HCT116 (cell line): ENCODE measurements at regions not wholly inside any gene's neighbourhood (a gene's known extent, or its start where the extent isn't known, plus 50 kb on each side); places are given as distances from the start of the nearest gene placed in this dataset.

Source experiments
- ATAC-seq: fragments of 200-7000 bp; cut with Tn5 transposase; 2 replicates; pipeline ENCODE4 v1.9.1; 2020; ENCODE audit warnings: mild to moderate bottlenecking, moderate library complexity
- BruUV-seq: library from RNA; stranded (reverse); fragments of 400-500 nt; replicated peaks from 2 replicates; lab custom pipeline; 2021; lab: Mats Ljungman, UMichigan
- CTCF ChIA-PET: fragments of 300-600 bp; sonication (Branson Sonifier 250); formaldehyde crosslinking; loops from one replicate; lab custom pipeline; 2021; ENCODE audit warnings: antibody characterized with exemption; lab: Charles Lee
- POLR2A ChIA-PET: fragments of 300-600, 350-600 bp; sonication (Branson Sonifier 250); formaldehyde crosslinking; loops from one replicate; lab custom pipeline; 2021; ENCODE audit warnings: antibody characterized with exemption; lab: Charles Lee
- RAD21 ChIA-PET, 2 experiments: fragments of 300-600 bp; sonication (Branson Sonifier 250); formaldehyde crosslinking; loops; one replicate each; lab custom pipeline; 2023; ENCODE audit warnings: low total read pairs in 2 of 2; ENCODE audit not compliant: uncharacterized antibody in 2 of 2, unreplicated experiment in 2 of 2, low non-redundant PET in 1 of 2; lab: Charles Lee
- DNase-seq: peaks from one replicate; pipeline ENCODE4 v3.0.0-alpha.2; 2010; ENCODE audit warnings: low read depth, low spot score
- H2AFZ ChIP-seq: fragments of 200-600 bp; shearing (Covaris generic), sonication (generic); 2 replicates; pipeline ENCODE4 v1.6.1; 2017; ENCODE audit warnings: low read depth, mixed run types, mixed read lengths, antibody characterized with exemption, low read length; ENCODE audit not compliant: poor library complexity, severe bottlenecking
- H3K27ac ChIP-seq: 2 replicates; pipeline ENCODE4 v1.5.1; 2012; ENCODE audit warnings: low read depth, low read length
- H3K27me3 ChIP-seq: fragments of 200-600 bp; sonication (generic); 2 replicates; pipeline ENCODE4 v1.6.1; 2016; ENCODE audit warnings: mixed run types, low read length, mixed read lengths; ENCODE audit not compliant: insufficient read depth
- H3K36me3 ChIP-seq, 2 experiments: fragments of 200-500 bp in 1 of 2; fragments of 200-600 bp in 1 of 2; sonication (Bioruptor generic) in 1 of 2; sonication (generic) in 1 of 2; 2 replicates each; pipeline versions ENCODE4 v1.5.1 to v1.6.1; 2014 to 2016; ENCODE audit warnings: low read length in 2 of 2, inconsistent platforms in 1 of 2, mixed read lengths in 1 of 2, mixed run types in 1 of 2; ENCODE audit not compliant: insufficient read depth in 2 of 2, control insufficient read depth in 1 of 2
- H3K4me1 ChIP-seq, 2 experiments: fragments of 200-600 bp in 1 of 2; sonication (generic) in 1 of 2; 2 replicates each; pipeline versions ENCODE4 v1.5.1 to v1.6.1; 2012 to 2017; ENCODE audit warnings: low read length in 2 of 2, inconsistent platforms in 1 of 2, mild to moderate bottlenecking in 1 of 2, mixed read lengths in 1 of 2, mixed run types in 1 of 2, moderate library complexity in 1 of 2; ENCODE audit not compliant: insufficient read depth in 2 of 2, control insufficient read depth in 1 of 2
- H3K4me2 ChIP-seq: fragments of 200-600 bp; sonication (generic); 2 replicates; pipeline ENCODE4 v1.6.1; 2017; ENCODE audit warnings: mixed run types, low read length, mixed read lengths
- H3K4me3 ChIP-seq, 2 experiments: fragments of 200-600 bp in 1 of 2; sonication (generic) in 1 of 2; replicated peaks in 1 of 2; 2 replicates each; pipeline ENCODE4 v1.5.1; 2011 to 2016; ENCODE audit warnings: low read length in 2 of 2, control low read depth in 1 of 2, low read depth in 1 of 2, mild to moderate bottlenecking in 1 of 2, mixed read lengths in 1 of 2, mixed run types in 1 of 2
- H3K79me2 ChIP-seq: fragments of 200-600 bp; sonication (generic); 2 replicates; pipeline ENCODE4 v1.6.1; 2017; ENCODE audit warnings: mild to moderate bottlenecking, mixed run types, low read length, moderate library complexity, mixed read lengths; ENCODE audit not compliant: insufficient read depth
- H3K9ac ChIP-seq: fragments of 200-600 bp; sonication (generic); 2 replicates; pipeline ENCODE4 v1.6.1; 2016; ENCODE audit warnings: low read length, mixed read lengths
- H3K9me2 ChIP-seq: fragments of 200-600 bp; sonication (generic), shearing (Covaris generic); 2 replicates; pipeline ENCODE4 v1.6.1; 2017; ENCODE audit warnings: mixed run types, mild to moderate bottlenecking, moderate library complexity; ENCODE audit not compliant: insufficient read depth
- H3K9me3 ChIP-seq, 2 experiments: fragments of 200-500 bp in 1 of 2; fragments of 200-600 bp in 1 of 2; sonication (Bioruptor generic) in 1 of 2; sonication (generic) in 1 of 2; 2 replicates each; pipeline ENCODE4 v1.6.1; 2014 to 2017; ENCODE audit warnings: low read length in 2 of 2, mixed read lengths in 2 of 2, inconsistent platforms in 1 of 2, low read depth in 1 of 2, mild to moderate bottlenecking in 1 of 2, mixed run types in 1 of 2, moderate library complexity in 1 of 2; ENCODE audit not compliant: control insufficient read depth in 1 of 2, insufficient read depth in 1 of 2
- H4K20me1 ChIP-seq: fragments of 200-600 bp; sonication (generic), shearing (Covaris generic); 2 replicates; pipeline ENCODE4 v1.6.1; 2017; ENCODE audit warnings: mixed run types, mild to moderate bottlenecking, moderate library complexity; ENCODE audit not compliant: insufficient read depth
- CBX3 ChIP-seq: IDR thresholded peaks from 2 replicates; pipeline ENCODE4 v1.6.1; 2012; ENCODE audit warnings: low read depth
- CEBPB ChIP-seq: IDR thresholded peaks from 2 replicates; pipeline ENCODE4 v1.6.1; 2012; ENCODE audit warnings: low read depth
- ELF1 ChIP-seq: IDR thresholded peaks from 2 replicates; pipeline ENCODE4 v1.6.1; 2012; ENCODE audit warnings: low read depth, borderline replicate concordance
- EZH2 ChIP-seq: fragments of 200-600 bp; sonication (generic); IDR thresholded peaks from 2 replicates; pipeline ENCODE4 v1.6.1; 2017; ENCODE audit warnings: antibody characterized with exemption, mixed run types
- FOSL1 ChIP-seq: IDR thresholded peaks from 2 replicates; pipeline ENCODE4 v1.6.1; 2012; ENCODE audit warnings: low read depth
- JUND ChIP-seq: IDR thresholded peaks from 2 replicates; pipeline ENCODE4 v1.6.1; 2012
- POLR2A ChIP-seq: IDR thresholded peaks from 2 replicates; pipeline ENCODE4 v1.7.0; 2011; ENCODE audit warnings: borderline replicate concordance; ENCODE audit not compliant: insufficient read depth, insufficient read length; ENCODE audit errors: extremely low read depth
- POLR2AphosphoS5 ChIP-seq: IDR thresholded peaks from 2 replicates; pipeline ENCODE4 v1.6.1; 2011; ENCODE audit warnings: mild to moderate bottlenecking, low read depth, low read length, moderate library complexity
- RAD21 ChIP-seq: IDR thresholded peaks from 2 replicates; pipeline ENCODE4 v1.6.1; 2012; ENCODE audit warnings: low read depth, mild to moderate bottlenecking
- SP1 ChIP-seq: IDR thresholded peaks from 2 replicates; pipeline ENCODE4 v1.6.1; 2012; ENCODE audit warnings: low read depth
- SRF ChIP-seq: IDR thresholded peaks from 2 replicates; pipeline ENCODE4 v1.6.1; 2012; ENCODE audit warnings: low read depth
- YY1 ChIP-seq: IDR thresholded peaks from 2 replicates; pipeline ENCODE4 v1.6.1; 2011; ENCODE audit warnings: low read length, low read depth, moderate library complexity, mild to moderate bottlenecking; ENCODE audit not compliant: insufficient replicate concordance; ENCODE audit errors: extremely low read depth
- ZFX ChIP-seq: fragments of 450-650 bp; IDR thresholded peaks from 2 replicates; pipeline ENCODE4 v1.6.1; 2017
- ZNF274 ChIP-seq: fragments of 200-500 bp; sonication (Bioruptor generic); IDR thresholded peaks from 2 replicates; pipeline ENCODE4 v1.6.1; 2014; ENCODE audit warnings: mild to moderate bottlenecking, low read depth, low read length, inconsistent platforms
- intact Hi-C: fragments of 100-400 bp; cut with micrococcal nuclease; formaldehyde crosslinking; loops from 2 replicates; pipeline ENCODE4 v1.10.0; 2022
- TF ChIP-seq, protein P1 (sequence below): IDR thresholded peaks from 2 replicates; pipeline ENCODE4 v1.6.1; 2012
- TF ChIP-seq, protein P2 (sequence below), 3 experiments: fragments of 200-600 bp in 1 of 3; sonication (generic) in 1 of 3; IDR thresholded peaks in 2 of 3; conservative IDR thresholded peaks in 1 of 3; 2 replicates each; pipeline ENCODE4 v1.5.1; 2012 to 2017; ENCODE audit warnings: low read depth in 2 of 3, low read length in 2 of 3, antibody characterized with exemption in 1 of 3, borderline replicate concordance in 1 of 3, control low read depth in 1 of 3, mild to moderate bottlenecking in 1 of 3, mixed read lengths in 1 of 3, mixed run types in 1 of 3, moderate library complexity in 1 of 3; ENCODE audit not compliant: insufficient read depth in 1 of 3
- TF ChIP-seq, protein P3 (sequence below): IDR thresholded peaks from 2 replicates; pipeline ENCODE4 v1.6.1; 2012
- TF ChIP-seq, protein P4 (sequence below): IDR thresholded peaks from 2 replicates; pipeline ENCODE4 v1.6.1; 2011; ENCODE audit warnings: mild to moderate bottlenecking, low read length, moderate library complexity; ENCODE audit not compliant: insufficient replicate concordance; ENCODE audit errors: extremely low read depth

DNA sequence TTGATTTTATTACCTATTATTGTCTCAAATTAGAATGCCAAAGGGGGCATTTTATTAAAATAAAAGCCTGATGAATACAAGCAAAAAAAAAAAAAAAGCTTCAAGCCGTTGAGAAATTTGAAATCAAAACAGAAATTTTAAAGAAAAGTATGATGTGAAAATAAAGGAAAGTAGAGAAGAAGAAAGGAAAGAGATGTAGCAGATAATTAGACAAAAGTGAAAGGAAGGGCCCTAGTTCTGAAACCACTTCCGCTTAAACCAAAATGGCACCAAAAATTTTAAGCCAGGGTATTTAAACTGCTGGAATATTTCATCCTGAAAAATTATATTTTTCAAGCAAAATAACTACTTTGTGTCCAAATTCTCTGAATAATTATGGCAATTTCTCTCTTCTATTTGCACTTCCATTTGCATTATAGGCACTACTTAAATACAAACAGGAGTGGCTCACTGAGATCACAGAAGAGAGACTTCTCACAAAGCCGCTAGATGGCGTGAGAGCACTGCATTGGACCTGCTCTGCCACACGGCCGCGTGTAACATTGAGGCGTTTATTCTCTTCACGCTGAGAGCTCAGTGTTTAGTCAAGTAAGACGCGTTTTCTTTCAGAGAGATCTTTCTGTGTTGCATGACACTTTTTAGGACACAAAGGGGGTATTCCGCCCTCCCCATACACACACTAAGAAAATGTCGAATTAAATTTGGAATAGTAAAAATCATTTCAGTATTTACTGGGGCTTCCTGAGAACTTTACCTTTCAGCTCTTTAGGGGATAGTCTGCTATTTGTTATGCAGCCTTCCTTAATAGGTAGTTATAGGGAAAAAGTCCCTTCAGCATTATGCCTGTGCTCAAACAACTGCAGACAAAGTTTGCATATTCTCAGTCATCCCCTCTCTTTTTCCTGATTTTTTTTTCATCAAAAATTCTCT lies 368.4 kb upstream of the CCNH start:
- no TSS peak for BruUV-seq
- ATAC-seq (peak; percentile 98), DNase-seq (peak; percentile 76)
- Histone ChIP-seq H3K4me3 (no peak overlapping the region; a peak in 1 of 4 replicates), H3K36me3 (no peaks in the 10 kb centered on the region), H3K27me3 (no peaks in the 10 kb centered on the region), H3K4me1 (peaks cover 0 to 3% of the 10 kb centered on the region in 2 experiments; a peak in 1 of 4 replicates), H3K9me3 (no peaks in the 10 kb centered on the region), H3K9me2 (no peaks in the 10 kb centered on the region), H3K9ac (no peak overlapping the region), H3K27ac (no peak overlapping the region), H3K4me2 (peak overlapping the region; percentile 61), H3K79me2 (no peaks in the 10 kb centered on the region), H4K20me1 (no peaks in the 10 kb centered on the region), H2AFZ (peak overlapping the region; percentile 92)
- POLR2A ChIA-PET, result interaction anchor here (1.0 to 1.2 kb wide), 3 partner anchors 360 to 943 kb away, joined by 4 to 6 read pairs (median 4); no protein-coding TSS in a partner anchor
- CTCF ChIA-PET, result interaction anchor here (0.5 to 5.7 kb wide), 29 partner anchors 10 to 949 kb away, joined by 3 to 79 read pairs (median 4); no protein-coding TSS in a partner anchor
- RAD21 ChIA-PET, result interaction anchor here (0.6 to 1.4 kb wide), 9 partner anchors 723 to 943 kb away, joined by 3 to 14 read pairs (median 5); no protein-coding TSS in a partner anchor
- intact Hi-C loops, result loop anchor here (1.0 to 10.0 kb wide), 6 partner anchors 356 to 943 kb away; partner anchors contain the start of gene TMEM161B
- no peak for TF ChIP-seq SP1
- TF ChIP-seq, protein P1, sequence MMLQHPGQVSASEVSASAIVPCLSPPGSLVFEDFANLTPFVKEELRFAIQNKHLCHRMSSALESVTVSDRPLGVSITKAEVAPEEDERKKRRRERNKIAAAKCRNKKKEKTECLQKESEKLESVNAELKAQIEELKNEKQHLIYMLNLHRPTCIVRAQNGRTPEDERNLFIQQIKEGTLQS, result no peak
- no peak for TF ChIP-seq YY1
- TF ChIP-seq, protein P2, sequence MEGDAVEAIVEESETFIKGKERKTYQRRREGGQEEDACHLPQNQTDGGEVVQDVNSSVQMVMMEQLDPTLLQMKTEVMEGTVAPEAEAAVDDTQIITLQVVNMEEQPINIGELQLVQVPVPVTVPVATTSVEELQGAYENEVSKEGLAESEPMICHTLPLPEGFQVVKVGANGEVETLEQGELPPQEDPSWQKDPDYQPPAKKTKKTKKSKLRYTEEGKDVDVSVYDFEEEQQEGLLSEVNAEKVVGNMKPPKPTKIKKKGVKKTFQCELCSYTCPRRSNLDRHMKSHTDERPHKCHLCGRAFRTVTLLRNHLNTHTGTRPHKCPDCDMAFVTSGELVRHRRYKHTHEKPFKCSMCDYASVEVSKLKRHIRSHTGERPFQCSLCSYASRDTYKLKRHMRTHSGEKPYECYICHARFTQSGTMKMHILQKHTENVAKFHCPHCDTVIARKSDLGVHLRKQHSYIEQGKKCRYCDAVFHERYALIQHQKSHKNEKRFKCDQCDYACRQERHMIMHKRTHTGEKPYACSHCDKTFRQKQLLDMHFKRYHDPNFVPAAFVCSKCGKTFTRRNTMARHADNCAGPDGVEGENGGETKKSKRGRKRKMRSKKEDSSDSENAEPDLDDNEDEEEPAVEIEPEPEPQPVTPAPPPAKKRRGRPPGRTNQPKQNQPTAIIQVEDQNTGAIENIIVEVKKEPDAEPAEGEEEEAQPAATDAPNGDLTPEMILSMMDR (IDR thresholded peaks at IDR 0.05 in 2 of 3, conservative IDR thresholded peaks at IDR 0.05 in 1 of 3; ENCODE audit: borderline replicate concordance in 1 of 3, insufficient read depth in 1 of 3, low read depth in 2 of 3, low read length in 2 of 3), result peak; percentile 72 to 91 (median 85)
- TF ChIP-seq CEBPB, result no peak
- no peak for TF ChIP-seq POLR2AphosphoS5
- peak; percentile 40; the same call in 1 of the 2 replicates for TF ChIP-seq CBX3
- TF ChIP-seq FOSL1, result no peak
- peak; percentile 95 for TF ChIP-seq RAD21
- TF ChIP-seq, protein P3, sequence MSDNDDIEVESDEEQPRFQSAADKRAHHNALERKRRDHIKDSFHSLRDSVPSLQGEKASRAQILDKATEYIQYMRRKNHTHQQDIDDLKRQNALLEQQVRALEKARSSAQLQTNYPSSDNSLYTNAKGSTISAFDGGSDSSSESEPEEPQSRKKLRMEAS, result peak; percentile 71
- TF ChIP-seq JUND, result no peak
- TF ChIP-seq, protein P4, sequence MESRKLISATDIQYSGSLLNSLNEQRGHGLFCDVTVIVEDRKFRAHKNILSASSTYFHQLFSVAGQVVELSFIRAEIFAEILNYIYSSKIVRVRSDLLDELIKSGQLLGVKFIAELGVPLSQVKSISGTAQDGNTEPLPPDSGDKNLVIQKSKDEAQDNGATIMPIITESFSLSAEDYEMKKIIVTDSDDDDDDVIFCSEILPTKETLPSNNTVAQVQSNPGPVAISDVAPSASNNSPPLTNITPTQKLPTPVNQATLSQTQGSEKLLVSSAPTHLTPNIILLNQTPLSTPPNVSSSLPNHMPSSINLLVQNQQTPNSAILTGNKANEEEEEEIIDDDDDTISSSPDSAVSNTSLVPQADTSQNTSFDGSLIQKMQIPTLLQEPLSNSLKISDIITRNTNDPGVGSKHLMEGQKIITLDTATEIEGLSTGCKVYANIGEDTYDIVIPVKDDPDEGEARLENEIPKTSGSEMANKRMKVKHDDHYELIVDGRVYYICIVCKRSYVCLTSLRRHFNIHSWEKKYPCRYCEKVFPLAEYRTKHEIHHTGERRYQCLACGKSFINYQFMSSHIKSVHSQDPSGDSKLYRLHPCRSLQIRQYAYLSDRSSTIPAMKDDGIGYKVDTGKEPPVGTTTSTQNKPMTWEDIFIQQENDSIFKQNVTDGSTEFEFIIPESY, result no peak
- no peak for TF ChIP-seq EZH2
- TF ChIP-seq SRF, result no peak
- TF ChIP-seq ZFX, result no peak
- no peak for TF ChIP-seq POLR2A
- no peak for TF ChIP-seq ELF1
- no peak for TF ChIP-seq ZNF274
